ENCODE measurements at regions not wholly inside any gene's neighbourhood (a gene's known extent, or its start where the extent isn't known, plus 50 kb on each side); places are given as distances from the start of the nearest gene placed in this dataset.

- no peak for DNase-seq
These were observed 362.6 kb upstream of the SMIM21 start for GRCh38 chr18:75790111-75790510.

- no peak for DNase-seq
These were observed 358.3 kb upstream of the SMIM21 start for GRCh38 chr18:75785834-75786233.

- no peak for DNase-seq
These were observed 357.7 kb upstream of the SMIM21 start for GRCh38 chr18:75785206-75785605.

GRCh38 chr18:75784390-75784789 lies 356.9 kb upstream of the SMIM21 start:
- DNase-seq: no peak

GRCh38 chr18:75783566-75784281 lies 356.2 kb upstream of the SMIM21 start:
- DNase-seq: no peak

GRCh38 chr18:75782826-75783225 lies 355.3 kb upstream of the SMIM21 start:
- no peak for DNase-seq

- DNase-seq: no peak
These were observed 354.7 kb upstream of the SMIM21 start for GRCh38 chr18:75782204-75782603.

- DNase-seq: no peak
These were observed 352.4 kb upstream of the SMIM21 start for GRCh38 chr18:75779910-75780309.

GRCh38 chr18:75779450-75779849 lies 351.9 kb upstream of the SMIM21 start:
- DNase-seq: no peak

- no peak for DNase-seq
These were observed 350.1 kb upstream of the SMIM21 start for GRCh38 chr18:75777630-75778029.

- DNase-seq: no peak
These were observed 347.6 kb upstream of the SMIM21 start for GRCh38 chr18:75775121-75775520.

- no peak for DNase-seq
These were observed 346.1 kb upstream of the SMIM21 start for GRCh38 chr18:75773618-75774017.

- no peak for DNase-seq
These were observed 335.3 kb upstream of the SMIM21 start for GRCh38 chr18:75762758-75763157.

- DNase-seq: no peak
These were observed 332.7 kb upstream of the SMIM21 start for GRCh38 chr18:75760208-75760607.

GRCh38 chr18:75757951-75758350 lies 330.4 kb upstream of the SMIM21 start:
- DNase-seq: no peak

GRCh38 chr18:75754433-75754832 lies 326.9 kb upstream of the SMIM21 start:
- DNase-seq: no peak

- no peak for DNase-seq
These were observed 326.2 kb upstream of the SMIM21 start for GRCh38 chr18:75753753-75754152.

- DNase-seq: no peak
These were observed 325.3 kb upstream of the SMIM21 start for GRCh38 chr18:75752740-75753263.

- no peak for DNase-seq
These were observed 317.6 kb upstream of the SMIM21 start for GRCh38 chr18:75745147-75745546.

- DNase-seq: no peak
These were observed 315.0 kb upstream of the SMIM21 start for GRCh38 chr18:75742516-75742915.

- DNase-seq: no peak
These were observed 312.2 kb upstream of the SMIM21 start for GRCh38 chr18:75739682-75740081.

GRCh38 chr18:75735291-75735690 lies 307.8 kb upstream of the SMIM21 start:
- no peak for DNase-seq

GRCh38 chr18:75730249-75730648 lies 302.7 kb upstream of the SMIM21 start:
- no peak for DNase-seq

- DNase-seq: no peak
These were observed 301.1 kb upstream of the SMIM21 start for GRCh38 chr18:75728621-75729020.

- no peak for DNase-seq
These were observed 300.0 kb upstream of the SMIM21 start for GRCh38 chr18:75727456-75727855.

Data from CD4-positive, alpha-beta T cell treated with Interleukin-4 for 1 hour (primary cell).